ENCODE measurements at regions not wholly inside any gene's neighbourhood (a gene's known extent, or its start where the extent isn't known, plus 50 kb on each side); places are given as distances from the start of the nearest gene placed in this dataset.

GRCh38 chr9:1296331-1296730, 246.2 kb downstream of the DMRT2 start:
- H3K9me3 Mint-ChIP-seq: peaks cover 41% of the 10 kb centered on the region
- no peak for TF ChIP-seq CTCF (IDR thresholded peaks at IDR 0.05)
- DNase-seq: no peak
- no peaks in the 10 kb centered on the region for H3K36me3 Mint-ChIP-seq (ENCODE audit: low read depth)
- no peaks in the 10 kb centered on the region for H3K4me1 Mint-ChIP-seq (ENCODE audit: low read depth)
- H3K27me3 Mint-ChIP-seq (ENCODE audit: insufficient read depth): no peaks in the 10 kb centered on the region
- no peak overlapping the region for H3K4me3 Mint-ChIP-seq
- no peak overlapping the region for H3K27ac Mint-ChIP-seq

- Mint-ChIP-seq H3K9me3 (peaks cover 33% of the 10 kb centered on the region), H3K27ac (no peak overlapping the region), H3K4me1 (ENCODE audit: low read depth) (no peaks in the 10 kb centered on the region), H3K27me3 (ENCODE audit: insufficient read depth) (no peaks in the 10 kb centered on the region), H3K4me3 (no peak overlapping the region), H3K36me3 (ENCODE audit: low read depth) (no peaks in the 10 kb centered on the region)
- TF ChIP-seq CTCF (IDR thresholded peaks at IDR 0.05): no peak
- DNase-seq: no peak
Measured at GRCh38 chr9:1298046-1298445, 247.9 kb downstream of the DMRT2 start.

GRCh38 chr9:1300941-1301340, 250.8 kb downstream of the DMRT2 start:
- DNase-seq: no peak
- no peaks in the 10 kb centered on the region for H3K4me1 Mint-ChIP-seq (ENCODE audit: low read depth)
- H3K36me3 Mint-ChIP-seq (ENCODE audit: low read depth): no peaks in the 10 kb centered on the region

GRCh38 chr9:1303932-1304331, 253.8 kb downstream of the DMRT2 start:
- TF ChIP-seq CTCF (IDR thresholded peaks at IDR 0.05): no peak
- DNase-seq: no peak
- Mint-ChIP-seq H3K4me1 (ENCODE audit: low read depth) (no peaks in the 10 kb centered on the region), H3K27me3 (ENCODE audit: insufficient read depth) (no peaks in the 10 kb centered on the region), H3K27ac (no peak overlapping the region), H3K4me3 (no peak overlapping the region), H3K36me3 (ENCODE audit: low read depth) (no peaks in the 10 kb centered on the region), H3K9me3 (peaks cover 17% of the 10 kb centered on the region)

More at GRCh38 chr9:1300941-1301340, 250.8 kb downstream of the DMRT2 start:
- no peaks in the 10 kb centered on the region for H3K27me3 Mint-ChIP-seq (ENCODE audit: insufficient read depth)
- no peak overlapping the region for H3K4me3 Mint-ChIP-seq
- TF ChIP-seq CTCF (IDR thresholded peaks at IDR 0.05): no peak
- no peak overlapping the region for H3K27ac Mint-ChIP-seq
- peaks cover 19% of the 10 kb centered on the region for H3K9me3 Mint-ChIP-seq

GRCh38 chr9:1311462-1312042, 261.4 kb downstream of the DMRT2 start:
- Mint-ChIP-seq H3K36me3 (ENCODE audit: low read depth) (no peaks in the 10 kb centered on the region), H3K27ac (no peak overlapping the region), H3K9me3 (peaks cover 13% of the 10 kb centered on the region), H3K4me3 (no peak overlapping the region), H3K27me3 (ENCODE audit: insufficient read depth) (no peaks in the 10 kb centered on the region), H3K4me1 (ENCODE audit: low read depth) (no peaks in the 10 kb centered on the region)
- DNase-seq: no peak
- TF ChIP-seq CTCF (IDR thresholded peaks at IDR 0.05): no peak

GRCh38 chr9:1319436-1319835, 269.3 kb downstream of the DMRT2 start:
- H3K4me1 Mint-ChIP-seq (ENCODE audit: low read depth): no peaks in the 10 kb centered on the region
- H3K27me3 Mint-ChIP-seq (ENCODE audit: insufficient read depth): no peaks in the 10 kb centered on the region; the same call in 1 of the 2 replicates
- DNase-seq: no peak
- H3K9me3 Mint-ChIP-seq: no peaks in the 10 kb centered on the region; the same call in none of the 2 replicates
- no peak overlapping the region for H3K4me3 Mint-ChIP-seq
- no peak for TF ChIP-seq CTCF (IDR thresholded peaks at IDR 0.05)
- no peaks in the 10 kb centered on the region for H3K36me3 Mint-ChIP-seq (ENCODE audit: low read depth)
- H3K27ac Mint-ChIP-seq: no peak overlapping the region
